PC-9 (cell line): ENCODE measurements at regions not wholly inside any gene's neighbourhood (a gene's known extent, or its start where the extent isn't known, plus 50 kb on each side); places are given as distances from the start of the nearest gene placed in this dataset.

Experiments used
- CTCF ChIP-seq: fragments of 200-600 bp; sonication (generic); conservative IDR thresholded peaks from 2 replicates; pipeline ENCODE4 v1.6.1; 2017; ENCODE audit warnings: mixed run types, antibody characterized with exemption, mild to moderate bottlenecking, moderate library complexity
- EZH2 ChIP-seq: fragments of 200-600 bp; sonication (generic); IDR thresholded peaks from 2 replicates; pipeline ENCODE4 v1.8.0; 2017; ENCODE audit warnings: antibody characterized with exemption, low read depth

GRCh38 chr1:39104158-39105060 is 78.3 kb downstream of the NDUFS5 start:
- TF ChIP-seq CTCF: no peak
- TF ChIP-seq EZH2: no peak
